ENCODE measurements at regions not wholly inside any gene's neighbourhood (a gene's known extent, or its start where the extent isn't known, plus 50 kb on each side); places are given as distances from the start of the nearest gene placed in this dataset.

DNA sequence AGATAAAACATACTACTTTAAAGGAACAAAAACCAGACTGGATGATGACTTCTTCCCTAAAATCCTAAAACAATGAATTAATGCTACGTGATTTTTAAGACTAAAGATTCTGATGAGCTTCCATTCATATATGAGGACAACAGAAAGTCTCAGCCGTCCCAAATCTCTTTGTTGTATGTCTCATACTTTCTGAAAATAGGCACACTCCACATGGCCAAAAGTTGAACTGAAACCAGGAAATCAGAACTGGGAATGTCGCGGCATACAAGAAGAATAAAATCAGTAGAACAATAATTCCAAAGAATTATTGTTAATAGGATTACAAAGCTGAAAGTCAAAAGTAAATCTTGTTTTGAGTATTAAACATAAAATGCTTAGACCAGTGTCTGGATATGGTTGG is 195.4 kb upstream of the GHITM start:
- ChIA-PET POLR2A (no interaction called here), RAD21 (ENCODE audit: low non-redundant PET in 1 of 2, low total read pairs in 2 of 2, uncharacterized antibody in 2 of 2, unreplicated experiment in 2 of 2) (no interaction called here), CTCF (no interaction called here)
- no peaks in the 10 kb centered on the region for H3K36me3 ChIP-seq (ENCODE audit: control insufficient read depth in 1 of 2, insufficient read depth in 2 of 2, low read length in 2 of 2)
- H4K20me1 ChIP-seq (ENCODE audit: insufficient read depth) = no peaks in the 10 kb centered on the region
- no peak overlapping the region for H3K27ac ChIP-seq (ENCODE audit: low read depth, low read length)
- intact Hi-C loops (cut with micrococcal nuclease) = no loop called here
- H2AFZ ChIP-seq (ENCODE audit: low read depth, low read length, poor library complexity, severe bottlenecking) = no peak overlapping the region
- no peaks in the 10 kb centered on the region for H3K9me3 ChIP-seq (ENCODE audit: control insufficient read depth in 1 of 2, insufficient read depth in 1 of 2, low read depth in 1 of 2, low read length in 2 of 2)
- H3K4me3 ChIP-seq (replicated peaks in 1 of 2; ENCODE audit: low read depth in 1 of 2, low read length in 2 of 2) = no peak overlapping the region
- no peak for DNase-seq (ENCODE audit: low read depth, low spot score)
- H3K9ac ChIP-seq (ENCODE audit: low read length) = no peak overlapping the region
- ATAC-seq = no peak
- TF ChIP-seq EGR1 (IDR thresholded peaks at IDR 0.05; ENCODE audit: low read depth) (no peak), FOSL1 (IDR thresholded peaks at IDR 0.05; ENCODE audit: low read depth) (no peak), TCF7L2 (IDR thresholded peaks at IDR 0.05; ENCODE audit: borderline replicate concordance, extremely low read depth, insufficient read depth, insufficient read length) (no peak), YY1 (IDR thresholded peaks at IDR 0.05; ENCODE audit: extremely low read depth, insufficient replicate concordance, low read depth, low read length) (no peak), EZH2phosphoT487 (IDR thresholded peaks at IDR 0.05; ENCODE audit: borderline replicate concordance) (no peak), JUND (IDR thresholded peaks at IDR 0.05) (no peak), SIN3A (IDR thresholded peaks at IDR 0.05; ENCODE audit: low read depth) (no peak), POLR2A (IDR thresholded peaks at IDR 0.05; ENCODE audit: borderline replicate concordance, extremely low read depth, insufficient read depth, insufficient read length) (no peak), SP1 (IDR thresholded peaks at IDR 0.05; ENCODE audit: low read depth) (no peak), RAD21 (IDR thresholded peaks at IDR 0.05; ENCODE audit: low read depth) (no peak), EZH2 (IDR thresholded peaks at IDR 0.05) (no peak)
- TF ChIP-seq, protein P1, sequence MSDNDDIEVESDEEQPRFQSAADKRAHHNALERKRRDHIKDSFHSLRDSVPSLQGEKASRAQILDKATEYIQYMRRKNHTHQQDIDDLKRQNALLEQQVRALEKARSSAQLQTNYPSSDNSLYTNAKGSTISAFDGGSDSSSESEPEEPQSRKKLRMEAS (IDR thresholded peaks at IDR 0.05) = no peak
- TF ChIP-seq, protein P2, sequence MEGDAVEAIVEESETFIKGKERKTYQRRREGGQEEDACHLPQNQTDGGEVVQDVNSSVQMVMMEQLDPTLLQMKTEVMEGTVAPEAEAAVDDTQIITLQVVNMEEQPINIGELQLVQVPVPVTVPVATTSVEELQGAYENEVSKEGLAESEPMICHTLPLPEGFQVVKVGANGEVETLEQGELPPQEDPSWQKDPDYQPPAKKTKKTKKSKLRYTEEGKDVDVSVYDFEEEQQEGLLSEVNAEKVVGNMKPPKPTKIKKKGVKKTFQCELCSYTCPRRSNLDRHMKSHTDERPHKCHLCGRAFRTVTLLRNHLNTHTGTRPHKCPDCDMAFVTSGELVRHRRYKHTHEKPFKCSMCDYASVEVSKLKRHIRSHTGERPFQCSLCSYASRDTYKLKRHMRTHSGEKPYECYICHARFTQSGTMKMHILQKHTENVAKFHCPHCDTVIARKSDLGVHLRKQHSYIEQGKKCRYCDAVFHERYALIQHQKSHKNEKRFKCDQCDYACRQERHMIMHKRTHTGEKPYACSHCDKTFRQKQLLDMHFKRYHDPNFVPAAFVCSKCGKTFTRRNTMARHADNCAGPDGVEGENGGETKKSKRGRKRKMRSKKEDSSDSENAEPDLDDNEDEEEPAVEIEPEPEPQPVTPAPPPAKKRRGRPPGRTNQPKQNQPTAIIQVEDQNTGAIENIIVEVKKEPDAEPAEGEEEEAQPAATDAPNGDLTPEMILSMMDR (IDR thresholded peaks at IDR 0.05 in 2 of 3, conservative IDR thresholded peaks at IDR 0.05 in 1 of 3; ENCODE audit: borderline replicate concordance in 1 of 3, insufficient read depth in 1 of 3, low read depth in 2 of 3, low read length in 2 of 3) = no peak
- TF ChIP-seq, protein P3, sequence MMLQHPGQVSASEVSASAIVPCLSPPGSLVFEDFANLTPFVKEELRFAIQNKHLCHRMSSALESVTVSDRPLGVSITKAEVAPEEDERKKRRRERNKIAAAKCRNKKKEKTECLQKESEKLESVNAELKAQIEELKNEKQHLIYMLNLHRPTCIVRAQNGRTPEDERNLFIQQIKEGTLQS (IDR thresholded peaks at IDR 0.05) = no peak
- TF ChIP-seq, protein P4, sequence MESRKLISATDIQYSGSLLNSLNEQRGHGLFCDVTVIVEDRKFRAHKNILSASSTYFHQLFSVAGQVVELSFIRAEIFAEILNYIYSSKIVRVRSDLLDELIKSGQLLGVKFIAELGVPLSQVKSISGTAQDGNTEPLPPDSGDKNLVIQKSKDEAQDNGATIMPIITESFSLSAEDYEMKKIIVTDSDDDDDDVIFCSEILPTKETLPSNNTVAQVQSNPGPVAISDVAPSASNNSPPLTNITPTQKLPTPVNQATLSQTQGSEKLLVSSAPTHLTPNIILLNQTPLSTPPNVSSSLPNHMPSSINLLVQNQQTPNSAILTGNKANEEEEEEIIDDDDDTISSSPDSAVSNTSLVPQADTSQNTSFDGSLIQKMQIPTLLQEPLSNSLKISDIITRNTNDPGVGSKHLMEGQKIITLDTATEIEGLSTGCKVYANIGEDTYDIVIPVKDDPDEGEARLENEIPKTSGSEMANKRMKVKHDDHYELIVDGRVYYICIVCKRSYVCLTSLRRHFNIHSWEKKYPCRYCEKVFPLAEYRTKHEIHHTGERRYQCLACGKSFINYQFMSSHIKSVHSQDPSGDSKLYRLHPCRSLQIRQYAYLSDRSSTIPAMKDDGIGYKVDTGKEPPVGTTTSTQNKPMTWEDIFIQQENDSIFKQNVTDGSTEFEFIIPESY (IDR thresholded peaks at IDR 0.05; ENCODE audit: extremely low read depth, insufficient replicate concordance, low read length) = no peak
- BruUV-seq (replicated peaks) = no TSS peak
- H3K79me2 ChIP-seq (ENCODE audit: insufficient read depth, low read length) = no peaks in the 10 kb centered on the region
- H3K4me1 ChIP-seq (ENCODE audit: control insufficient read depth in 1 of 2, insufficient read depth in 2 of 2, low read length in 2 of 2) = no peaks in the 10 kb centered on the region
- no peak overlapping the region for H3K4me2 ChIP-seq (ENCODE audit: low read length)
- H3K27me3 ChIP-seq (ENCODE audit: insufficient read depth, low read length) = peaks cover 21% of the 10 kb centered on the region
- no peaks in the 10 kb centered on the region for H3K9me2 ChIP-seq (ENCODE audit: insufficient read depth)

Data from HCT116 (cell line).